CMK (cell line): ENCODE measurements at regions not wholly inside any gene's neighbourhood (a gene's known extent, or its start where the extent isn't known, plus 50 kb on each side); places are given as distances from the start of the nearest gene placed in this dataset.
A peak's percentile ranks its signal among the peaks of the same experiment; 100 is the strongest.
"Not testable (repeated sequence)": the region's sequence is repeated elsewhere in the genome, so short reads cannot be mapped to it uniquely, and the experiment has no call there.

Source experiments
- DNase-seq: peaks from one replicate; pipeline ENCODE4 v3.0.0-alpha.2; 2010; ENCODE audit warnings: low read depth

- DNase-seq = not testable (repeated sequence)
Measured at GRCh38 chr12:124070394-124071074, 97.5 kb downstream of the ZNF664 start.

- no peak for DNase-seq
Measured at GRCh38 chr12:124071075-124071443, 98.0 kb downstream of the ZNF664 start.

- peak; percentile 2 for DNase-seq
Measured at GRCh38 chr12:124073356-124074035, 100.5 kb downstream of the ZNF664 start.

GRCh38 chr12:124075841-124076240 is 102.8 kb downstream of the ZNF664 start:
- no peak for DNase-seq

- DNase-seq = no peak
Measured at GRCh38 chr12:124077701-124078100, 104.7 kb downstream of the ZNF664 start.

GRCh38 chr12:124078800-124079199 is 105.8 kb downstream of the ZNF664 start:
- no peak for DNase-seq

- no peak for DNase-seq
Measured at GRCh38 chr12:124080649-124081048, 107.6 kb downstream of the ZNF664 start.

GRCh38 chr12:124082012-124082411 is 109.0 kb downstream of the ZNF664 start:
- DNase-seq = no peak

GRCh38 chr12:124082687-124083086 is 109.7 kb downstream of the ZNF664 start:
- DNase-seq = no peak

GRCh38 chr12:124083708-124084107 is 110.7 kb downstream of the ZNF664 start:
- no peak for DNase-seq

- no peak for DNase-seq
Measured at GRCh38 chr12:124085419-124086296, 112.6 kb downstream of the ZNF664 start.

GRCh38 chr12:124086299-124086898 is 113.4 kb downstream of the ZNF664 start:
- DNase-seq = no peak

GRCh38 chr12:124087266-124088051 is 114.4 kb downstream of the ZNF664 start:
- no peak for DNase-seq

- no peak for DNase-seq
Measured at GRCh38 chr12:124088217-124088907, 115.3 kb downstream of the ZNF664 start.

- DNase-seq = not testable (repeated sequence)
Measured at GRCh38 chr12:124089181-124089914, 116.3 kb downstream of the ZNF664 start.

GRCh38 chr12:124091835-124092234 is 118.8 kb downstream of the ZNF664 start:
- DNase-seq = no peak

- not testable (repeated sequence) for DNase-seq
Measured at GRCh38 chr12:124092532-124092931, 119.5 kb downstream of the ZNF664 start.

GRCh38 chr12:124093297-124093696 is 120.3 kb downstream of the ZNF664 start:
- no peak for DNase-seq

GRCh38 chr12:124094188-124094587 is 121.2 kb downstream of the ZNF664 start:
- no peak for DNase-seq

GRCh38 chr12:124094733-124095132 is 121.7 kb downstream of the ZNF664 start:
- DNase-seq = no peak
